GM18502 (cell line): ENCODE measurements at regions not wholly inside any gene's neighbourhood (a gene's known extent, or its start where the extent isn't known, plus 50 kb on each side); places are given as distances from the start of the nearest gene placed in this dataset.
"Not testable (repeated sequence)": the region's sequence is repeated elsewhere in the genome, so short reads cannot be mapped to it uniquely, and the experiment has no call there.

ENCODE experiments used
- ATAC-seq: cut with Tn5 transposase; IDR thresholded peaks from one replicate; pipeline ENCODE4 v1.9.1; 2021; ENCODE audit warnings: mild to moderate bottlenecking; ENCODE audit not compliant: unreplicated experiment, poor library complexity

DNA sequence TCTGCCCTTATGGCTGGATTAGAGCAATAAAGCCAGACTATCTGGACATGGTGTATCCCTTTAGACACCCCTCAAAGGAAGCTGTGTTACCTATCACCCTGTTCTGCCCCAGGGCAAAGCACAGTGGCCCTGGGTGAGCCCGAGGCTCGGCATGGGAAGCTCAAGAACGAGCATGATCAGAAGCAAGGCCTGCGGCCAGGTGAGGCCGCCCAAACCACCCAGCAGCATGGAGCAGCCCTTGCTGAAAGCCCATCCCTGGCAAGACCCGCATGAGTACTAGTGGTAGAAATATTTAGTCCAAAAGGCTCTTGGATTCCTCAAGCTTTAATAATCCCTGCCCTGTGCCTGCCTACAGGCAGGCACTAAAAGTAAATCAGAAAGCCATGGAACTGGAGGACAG, 261.1 kb downstream of the MEX3B start:
- ATAC-seq: no peak

DNA sequence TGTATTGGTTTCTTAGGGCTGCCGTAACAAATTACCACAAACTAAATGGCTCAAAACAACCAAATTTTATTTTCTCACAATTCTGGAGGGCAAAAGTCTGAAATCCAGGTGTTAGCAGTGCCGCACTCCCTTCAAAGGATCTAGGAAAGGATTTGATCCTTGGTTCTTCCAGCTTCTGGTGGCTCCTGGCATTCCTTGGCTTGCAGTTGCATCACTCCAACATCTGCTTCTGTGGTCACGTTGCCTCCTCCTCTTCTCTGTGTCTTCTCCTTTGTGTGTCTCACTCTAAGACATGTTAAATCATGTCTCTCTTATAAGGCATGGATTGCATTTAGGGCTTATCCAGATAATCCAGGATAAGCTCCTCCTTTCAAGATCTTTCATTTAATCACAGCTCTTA, 262.2 kb downstream of the MEX3B start:
- no peak for ATAC-seq

DNA sequence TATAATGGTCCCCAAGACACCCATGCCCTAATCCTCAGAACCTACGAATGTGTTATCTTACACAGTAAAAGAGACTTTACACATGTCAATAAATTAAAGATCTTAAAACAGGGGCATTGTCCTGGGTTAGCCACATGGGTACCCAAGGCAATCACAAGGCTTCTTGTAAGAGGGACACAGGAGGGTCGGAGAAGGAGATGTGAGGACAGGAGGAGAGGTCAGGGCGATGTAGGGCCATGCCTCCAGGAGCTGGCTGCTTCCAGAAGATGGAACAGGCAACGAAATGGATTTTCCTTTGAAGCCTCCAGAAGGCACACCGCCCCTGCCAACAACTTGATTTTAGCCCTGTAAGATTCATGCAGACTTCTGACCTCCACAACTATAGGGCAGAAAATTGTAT, 262.7 kb downstream of the MEX3B start:
- ATAC-seq: no peak

DNA sequence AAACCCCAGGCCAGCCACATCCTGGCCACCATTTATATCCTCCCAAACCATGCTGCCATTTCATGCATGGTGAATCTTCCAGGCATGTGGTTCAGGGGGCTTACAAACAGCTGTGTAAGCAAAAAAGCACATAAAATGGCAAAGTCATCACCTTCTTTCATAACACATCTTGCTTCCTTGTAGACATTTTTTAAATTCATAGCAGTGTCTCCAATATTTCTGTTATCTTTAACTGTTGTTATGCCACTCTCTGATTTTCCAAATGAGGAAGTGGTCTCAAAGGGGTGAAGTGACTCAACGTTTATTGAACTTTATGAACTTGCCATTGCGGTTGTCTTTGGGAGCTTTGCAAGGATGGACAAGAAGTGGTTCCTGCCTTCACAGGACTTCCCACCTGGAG, 264.4 kb downstream of the MEX3B start:
- ATAC-seq: no peak

DNA sequence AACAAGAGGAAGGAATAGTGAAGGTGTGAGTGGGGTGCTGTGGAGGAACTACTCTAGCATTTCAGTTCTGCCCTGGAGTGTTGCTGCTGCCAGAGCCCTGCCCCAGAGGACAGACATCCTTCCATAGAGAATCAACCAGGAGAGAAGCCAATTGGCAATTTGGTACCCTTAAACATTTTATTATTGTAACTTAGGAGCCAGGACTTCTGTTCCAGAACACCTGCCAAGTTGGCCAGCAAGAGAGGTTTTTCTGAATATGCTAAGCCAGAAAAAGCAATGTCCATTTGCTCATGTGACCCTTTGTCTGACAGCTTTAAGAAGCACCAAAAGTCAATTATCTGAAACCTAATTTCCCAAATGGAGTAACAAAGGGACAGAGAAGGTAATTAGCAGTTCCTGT, 264.9 kb downstream of the MEX3B start:
- no peak for ATAC-seq

DNA sequence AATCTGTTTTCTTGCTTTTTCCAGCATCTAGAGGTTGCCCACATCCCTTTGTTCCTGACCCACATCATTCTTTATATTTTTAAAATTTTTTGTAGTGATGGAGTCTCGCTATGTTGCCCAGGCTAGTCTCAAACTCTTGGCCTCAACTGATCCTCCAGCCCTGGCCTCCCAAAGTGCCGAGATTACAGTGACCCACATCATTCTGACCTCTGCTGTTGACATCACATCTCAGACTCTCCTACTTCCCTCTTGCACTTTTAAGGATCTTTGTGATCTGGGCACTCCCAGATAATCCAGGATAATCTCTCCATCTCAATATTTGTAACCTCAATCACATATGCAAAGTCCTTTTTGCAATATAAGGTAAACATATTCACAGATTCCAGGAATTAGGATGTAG, 266.6 kb downstream of the MEX3B start:
- no peak for ATAC-seq

DNA sequence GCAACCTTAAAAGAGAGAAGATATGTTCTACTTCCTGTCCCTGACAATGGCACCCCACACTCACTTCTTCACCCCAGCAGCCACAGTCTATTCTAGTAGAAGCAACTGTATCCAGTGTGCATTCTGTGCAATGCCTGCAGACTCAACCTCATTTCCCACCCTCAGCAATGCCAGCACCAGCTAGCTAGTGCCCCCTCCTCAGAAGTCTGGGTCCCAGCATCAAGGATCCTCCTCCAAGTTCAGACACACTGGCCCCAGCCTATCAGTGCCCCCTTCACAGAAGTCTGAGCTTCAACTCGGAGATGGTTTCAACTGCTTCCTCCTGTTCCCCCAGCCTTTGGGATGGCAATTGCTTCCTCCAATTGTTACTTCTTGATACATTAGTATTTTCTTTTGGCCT, 268.3 kb downstream of the MEX3B start:
- no peak for ATAC-seq

DNA sequence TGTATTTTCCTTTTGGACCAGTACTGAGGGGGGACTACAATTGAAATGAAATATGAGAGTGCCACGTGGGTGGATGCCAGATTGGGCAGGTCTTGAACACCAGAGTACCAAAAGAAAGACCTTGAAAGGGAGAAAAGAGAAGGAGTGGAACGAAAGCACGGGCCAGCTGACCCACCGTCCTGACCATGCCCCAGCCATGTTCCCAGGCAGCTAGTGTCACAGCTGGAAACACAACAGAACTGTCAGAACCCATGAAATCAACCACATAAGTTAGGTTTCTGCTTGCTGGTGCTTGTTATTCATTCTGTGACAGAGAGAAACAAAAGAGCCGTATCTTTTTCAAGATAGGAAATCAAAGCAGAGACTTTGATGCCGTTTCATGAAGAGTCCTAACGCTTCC, 268.8 kb downstream of the MEX3B start:
- ATAC-seq: no peak

DNA sequence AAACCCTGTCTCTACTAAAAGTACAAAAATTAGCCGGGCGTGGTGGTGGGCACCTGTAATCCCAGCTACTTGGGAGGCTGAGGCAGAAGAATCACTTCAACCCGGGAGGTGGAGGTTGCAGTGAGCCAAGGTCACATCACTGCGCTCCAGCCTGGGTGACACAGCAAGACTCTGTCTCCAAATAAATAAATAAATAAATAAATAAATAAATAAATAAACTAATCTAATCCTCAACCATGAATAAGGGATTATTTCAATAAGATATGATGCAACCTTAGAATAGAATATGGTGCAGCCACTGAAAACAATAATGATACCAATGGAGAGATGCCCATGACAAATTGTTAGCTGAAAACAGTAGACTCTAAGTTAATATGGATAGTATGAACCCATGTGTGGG, 270.0 kb downstream of the MEX3B start:
- ATAC-seq: not testable (repeated sequence)

DNA sequence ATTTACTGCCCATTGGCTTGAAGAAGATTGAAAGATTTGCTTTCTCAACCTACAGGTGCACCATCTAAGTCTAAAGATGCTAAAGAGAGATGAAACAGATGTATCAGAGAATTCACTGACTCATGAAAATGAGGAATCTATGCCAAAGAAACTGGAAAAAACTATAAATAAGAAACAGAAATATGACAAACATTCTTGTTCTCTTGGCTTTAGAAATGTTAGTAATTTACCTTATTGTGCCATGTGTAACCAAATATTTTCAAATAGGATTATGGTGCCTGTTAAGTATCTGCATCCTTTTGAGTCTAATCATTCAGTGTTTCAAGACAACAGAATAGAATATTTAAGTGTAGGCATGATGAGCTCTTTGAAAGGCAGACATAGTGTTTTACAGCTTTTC, 271.5 kb downstream of the MEX3B start:
- no peak for ATAC-seq

DNA sequence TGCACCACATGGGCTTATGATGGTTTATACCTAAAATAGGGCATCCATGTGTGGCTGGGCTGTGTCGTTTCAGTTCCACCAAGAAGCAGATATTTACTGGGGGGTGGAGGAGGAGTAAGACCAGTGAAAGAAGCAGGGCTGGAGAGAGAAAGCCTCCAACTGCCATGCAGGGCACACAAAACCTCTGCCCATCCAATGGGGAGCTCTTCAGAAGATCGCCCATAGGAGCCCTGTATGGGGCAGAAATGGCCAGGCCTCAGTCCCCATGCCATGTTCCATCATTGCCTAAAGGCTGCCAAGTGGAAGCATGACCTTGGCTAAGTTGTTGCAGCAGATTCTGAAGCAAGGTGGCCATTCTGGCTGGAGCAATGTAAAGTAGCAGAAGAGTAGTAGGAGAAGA, 277.0 kb downstream of the MEX3B start:
- no peak for ATAC-seq

DNA sequence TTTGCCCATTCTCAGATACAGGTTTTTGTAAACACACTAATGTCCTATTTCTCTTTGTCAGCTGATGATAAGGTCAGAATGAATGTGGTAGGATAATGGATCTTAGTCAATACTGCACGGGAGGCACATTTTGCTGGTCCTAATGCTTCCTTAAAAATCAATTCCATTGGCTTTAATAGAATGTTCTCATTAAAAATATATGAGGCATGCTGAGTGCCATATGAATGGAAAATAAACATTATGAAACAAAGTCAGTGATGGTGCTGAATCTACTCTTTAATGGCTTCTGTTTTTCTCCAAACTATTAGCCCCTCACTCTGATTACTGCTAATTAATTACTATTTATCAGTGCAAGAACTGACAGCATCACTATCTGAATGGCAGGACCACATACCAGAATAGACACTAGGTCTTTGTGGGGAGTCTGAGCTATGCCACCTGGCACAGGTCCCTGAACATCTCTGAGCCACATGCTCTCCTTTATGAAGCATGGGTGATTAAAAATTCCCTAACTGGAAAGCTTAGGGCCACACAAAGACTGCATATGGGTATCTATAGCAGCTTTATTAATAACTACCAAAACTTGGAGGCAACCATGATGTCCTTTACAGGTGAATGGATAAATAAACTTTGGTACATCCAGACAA, 278.9 kb downstream of the MEX3B start:
- ATAC-seq: no peak

DNA sequence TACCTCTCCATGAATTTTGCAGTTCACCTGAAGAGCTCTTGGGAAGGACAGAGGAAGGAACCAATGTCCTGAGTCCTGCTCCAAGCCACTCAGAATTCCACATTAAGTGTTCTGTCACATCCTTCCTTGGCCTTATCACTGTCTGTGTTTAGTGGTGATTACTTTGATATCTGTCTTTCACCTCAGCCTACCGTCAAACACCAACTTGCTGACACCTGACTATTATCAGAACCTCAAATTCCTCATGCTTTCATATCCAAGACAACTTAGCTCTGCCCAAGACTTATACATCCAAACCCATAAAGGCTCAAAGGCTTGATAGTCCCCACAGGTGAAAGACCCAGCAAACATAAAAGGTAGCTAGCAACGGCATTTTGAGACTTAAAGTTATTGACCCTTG, 280.0 kb downstream of the MEX3B start:
- ATAC-seq: no peak

DNA sequence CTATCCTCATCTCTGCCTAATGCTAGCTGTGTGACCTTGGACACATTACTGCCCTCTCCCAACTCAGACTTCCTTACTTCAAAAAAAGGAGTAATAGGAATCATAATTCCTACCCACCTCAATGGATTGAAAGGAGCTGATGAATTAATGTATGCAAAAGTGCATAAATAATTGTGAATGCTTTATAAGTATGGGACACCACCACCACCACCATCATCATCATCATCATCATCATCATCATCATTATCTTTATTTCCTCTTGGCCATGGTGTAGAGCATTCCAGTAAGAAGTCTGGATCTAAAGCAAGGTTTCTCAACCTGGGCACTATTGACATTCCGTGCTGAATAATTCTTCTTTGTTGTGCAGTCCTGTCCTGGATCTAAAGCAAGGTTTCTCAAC, 282.5 kb downstream of the MEX3B start:
- ATAC-seq: no peak

DNA sequence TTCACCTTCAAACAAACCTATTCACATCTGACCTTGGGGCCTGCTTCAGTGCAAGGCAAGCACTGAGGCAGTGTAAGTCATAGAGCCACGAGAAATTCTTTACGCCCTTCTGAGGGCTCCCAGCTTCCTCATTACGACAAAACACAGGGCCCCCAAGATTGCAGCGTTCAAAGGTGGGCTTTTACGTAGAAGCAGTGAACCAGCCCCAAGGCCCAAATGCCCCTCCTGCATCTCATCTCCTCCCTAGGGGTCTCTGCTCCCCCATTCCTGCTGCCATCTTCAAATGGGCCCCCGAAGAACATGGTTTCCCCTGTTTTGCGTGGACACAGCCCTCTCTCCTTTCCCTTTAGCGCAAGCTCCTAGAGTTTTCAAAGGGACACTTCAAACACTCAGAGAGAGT, 285.1 kb downstream of the MEX3B start:
- ATAC-seq: no peak

DNA sequence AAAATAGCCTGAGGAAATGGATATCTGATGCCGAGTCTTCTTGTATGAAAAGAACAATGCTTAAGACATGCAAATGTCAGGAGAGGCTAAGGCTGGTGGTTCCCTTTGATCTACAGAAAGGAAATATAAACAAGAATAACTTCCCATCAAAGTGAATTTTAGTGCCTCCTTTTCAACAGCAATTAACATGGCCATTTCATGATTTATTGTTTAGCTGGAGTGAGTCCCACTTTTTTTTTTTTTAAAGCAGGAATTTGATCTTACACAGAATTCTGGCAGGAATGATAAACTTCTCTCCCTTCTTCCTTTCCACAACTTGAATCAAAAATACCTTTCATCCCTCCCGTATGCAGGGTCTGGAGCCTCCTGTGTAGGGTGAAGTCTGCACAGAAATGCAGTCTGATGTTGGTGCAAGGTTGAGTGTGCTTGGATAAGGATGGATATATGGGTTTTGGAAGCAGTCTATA, 287.0 kb downstream of the MEX3B start:
- no peak for ATAC-seq

DNA sequence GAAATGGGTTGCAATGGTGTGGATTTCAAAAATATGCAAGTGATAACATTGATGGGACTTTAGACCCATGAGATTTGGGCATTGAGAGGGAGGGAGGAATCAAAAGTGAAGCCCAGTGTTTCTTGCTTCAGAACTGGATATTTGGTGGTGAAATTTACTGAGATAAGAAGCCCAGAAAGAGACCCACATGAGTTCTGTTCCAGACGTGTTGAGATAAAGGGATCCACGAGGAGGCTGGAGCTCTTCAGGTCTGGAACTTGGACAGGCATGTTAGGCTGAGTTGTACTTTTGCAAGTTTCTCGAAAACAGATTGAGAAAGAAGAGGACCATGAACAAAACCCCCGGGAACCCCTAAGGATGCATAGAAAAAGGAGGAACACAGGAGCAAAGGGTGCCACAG, 290.2 kb downstream of the MEX3B start:
- no peak for ATAC-seq

DNA sequence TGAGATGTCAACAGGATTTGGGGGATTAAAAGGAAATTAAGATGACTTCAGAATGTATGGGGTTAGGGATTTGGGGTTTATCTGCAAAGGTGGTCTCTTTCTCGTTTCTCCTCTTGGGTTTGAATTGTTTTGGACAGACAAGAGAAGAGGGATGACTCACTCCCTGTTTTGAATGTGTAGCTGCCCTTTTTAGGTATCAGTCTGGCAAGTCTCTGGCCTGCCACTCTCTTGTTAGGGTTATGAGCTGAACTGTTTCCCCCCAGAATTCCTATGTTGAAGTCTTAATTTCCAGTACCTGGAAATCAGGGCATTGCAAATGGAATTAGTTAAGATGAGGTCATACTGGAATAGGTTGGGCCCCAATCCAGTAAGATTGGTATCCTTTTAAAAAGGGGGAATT, 291.7 kb downstream of the MEX3B start:
- no peak for ATAC-seq

DNA sequence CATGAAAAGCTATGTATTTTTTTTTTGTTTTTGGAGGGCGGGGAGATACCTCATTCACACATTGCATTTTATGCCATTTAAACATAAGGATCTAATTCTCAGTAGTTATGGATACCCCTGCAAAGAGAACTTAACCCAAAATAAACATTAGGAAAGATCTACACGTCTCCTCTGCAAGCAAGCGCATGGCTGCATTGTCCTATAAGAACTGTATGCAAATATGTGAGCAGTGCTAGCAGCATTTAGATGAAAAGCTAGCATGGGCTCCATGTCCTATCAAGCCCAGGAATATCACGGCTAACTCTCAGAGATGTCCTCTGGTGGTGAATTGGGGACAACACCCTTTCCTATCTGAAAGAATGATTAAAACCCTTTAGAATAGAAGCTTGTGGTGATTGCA, 292.8 kb downstream of the MEX3B start:
- ATAC-seq: no peak

DNA sequence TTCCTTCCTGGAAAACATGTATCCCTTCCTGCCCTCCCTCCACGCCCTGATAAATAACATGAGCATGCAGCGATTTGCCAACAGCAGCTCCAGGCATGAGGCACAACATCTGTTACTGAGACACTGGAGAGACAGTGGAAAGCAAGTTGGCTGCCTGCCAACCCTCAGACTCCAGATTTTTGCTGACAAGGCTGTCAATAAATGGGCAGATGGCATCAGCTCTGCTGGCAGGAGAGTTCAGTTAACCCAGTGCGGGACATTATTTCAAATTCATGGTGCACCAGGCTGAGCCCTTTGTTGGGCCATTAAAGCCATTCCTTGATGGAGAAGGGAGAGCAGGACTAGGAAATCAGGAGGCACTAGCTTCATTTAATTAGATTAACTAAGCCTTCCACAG, 293.3 kb downstream of the MEX3B start:
- no peak for ATAC-seq

DNA sequence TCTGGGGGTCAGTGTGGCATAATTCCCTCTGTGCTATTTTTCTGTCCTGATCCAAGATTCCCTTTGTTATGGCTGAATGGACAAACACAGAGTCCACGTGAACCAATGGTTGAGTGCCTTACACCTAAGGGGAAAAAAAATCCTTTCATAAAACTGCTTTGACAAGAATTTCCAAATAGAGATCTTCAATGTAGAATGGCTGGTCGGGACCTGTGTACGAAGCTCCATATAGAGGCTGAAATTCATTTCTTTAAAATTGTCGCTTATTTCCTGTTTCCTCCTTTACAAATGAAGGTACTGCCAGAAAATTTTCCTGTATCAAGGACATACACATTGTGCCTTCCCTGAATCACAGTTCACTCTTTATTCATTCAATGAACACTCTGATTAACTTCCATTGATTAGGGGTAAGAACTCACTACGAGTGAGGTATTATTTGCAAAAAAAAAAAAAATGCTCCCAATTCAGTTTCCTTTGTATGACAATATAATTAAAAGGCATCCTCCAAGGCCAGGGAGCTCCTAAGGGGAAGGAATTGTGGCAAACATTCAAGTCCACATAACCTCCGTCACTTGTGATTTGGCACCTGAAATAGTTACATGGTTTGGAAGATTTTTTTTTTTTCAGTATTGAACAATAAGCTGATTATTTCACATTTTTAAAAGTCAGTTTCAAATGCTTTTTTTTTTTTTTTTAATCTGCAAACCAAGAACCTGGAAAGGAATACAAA, 293.8 kb downstream of the MEX3B start:
- no peak for ATAC-seq

DNA sequence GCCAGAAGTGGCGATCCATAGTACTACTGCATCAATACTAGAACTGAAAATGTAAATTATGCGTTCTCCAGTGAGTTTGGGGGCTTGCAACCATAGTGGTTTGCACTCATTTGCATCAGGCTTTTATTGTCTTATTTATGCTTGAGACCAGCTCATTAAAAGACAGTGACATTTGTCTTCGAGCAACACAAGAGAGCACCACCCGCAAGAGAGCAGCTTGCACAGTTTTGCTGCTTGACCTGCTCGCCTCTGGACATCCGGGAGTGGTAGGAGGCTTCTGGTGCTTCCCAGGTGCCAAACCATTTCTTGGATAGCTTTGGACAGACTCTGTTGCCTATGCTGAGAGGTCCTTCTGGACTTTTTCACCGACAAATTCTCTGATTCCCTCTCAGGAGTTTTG, 294.6 kb downstream of the MEX3B start:
- ATAC-seq: no peak
